HFF-Myc (cell line): ENCODE measurements at regions not wholly inside any gene's neighbourhood (a gene's known extent, or its start where the extent isn't known, plus 50 kb on each side); places are given as distances from the start of the nearest gene placed in this dataset.

Source experiments
- DNase-seq: peaks from one replicate; pipeline ENCODE4 v3.0.0-alpha.2; 2011; ENCODE audit warnings: low read depth; ENCODE audit errors: extremely low read depth
- H3K4me3 ChIP-seq: replicated peaks from 2 replicates; pipeline ENCODE4 v1.5.1; 2011; ENCODE audit warnings: low read depth, mild to moderate bottlenecking, control low read depth, low read length
- CTCF ChIP-seq: IDR thresholded peaks from 2 replicates; pipeline ENCODE4 v1.5.1; 2012; ENCODE audit warnings: mild to moderate bottlenecking, low read depth, low read length, control low read depth; ENCODE audit errors: missing control alignments

GRCh38 chr14:85445151-85445795, 84.7 kb upstream of the FLRT2 start:
- no peak for DNase-seq
- TF ChIP-seq CTCF, result no peak
- no peak overlapping the region for H3K4me3 ChIP-seq

- no peak for DNase-seq
- no peak for TF ChIP-seq CTCF
- H3K4me3 ChIP-seq, result no peak overlapping the region
Observed at GRCh38 chr14:85447883-85448282, 82.1 kb upstream of the FLRT2 start.

- H3K4me3 ChIP-seq, result no peak overlapping the region
- TF ChIP-seq CTCF, result no peak
- DNase-seq, result no peak
Observed at GRCh38 chr14:85451421-85451820, 78.5 kb upstream of the FLRT2 start.

GRCh38 chr14:85453401-85454225, 76.3 kb upstream of the FLRT2 start:
- no peak overlapping the region for H3K4me3 ChIP-seq
- no peak for DNase-seq
- no peak for TF ChIP-seq CTCF

GRCh38 chr14:85454226-85454813, 75.6 kb upstream of the FLRT2 start:
- TF ChIP-seq CTCF, result no peak
- H3K4me3 ChIP-seq, result no peak overlapping the region
- DNase-seq, result no peak

GRCh38 chr14:85459361-85460000, 70.5 kb upstream of the FLRT2 start:
- DNase-seq, result no peak
- no peak for TF ChIP-seq CTCF
- no peak overlapping the region for H3K4me3 ChIP-seq
